C1 segment of cervical spinal cord (tissue), 14 donors: ENCODE measurements at regions not wholly inside any gene's neighbourhood (a gene's known extent, or its start where the extent isn't known, plus 50 kb on each side); places are given as distances from the start of the nearest gene placed in this dataset.
"Not testable (repeated sequence)": the region's sequence is repeated elsewhere in the genome, so short reads cannot be mapped to it uniquely, and the experiment has no call there.

Experiments used
- DNase-seq, 14 donors: peaks; one replicate each; lab custom pipeline; 2025; lab: John Stamatoyannopoulos, UW

GRCh38 chr15:89024418-89024817, 63.8 kb upstream of the ABHD2 start:
- DNase-seq: no peak

GRCh38 chr15:89026167-89026566, 62.1 kb upstream of the ABHD2 start:
- no peak for DNase-seq

DNA sequence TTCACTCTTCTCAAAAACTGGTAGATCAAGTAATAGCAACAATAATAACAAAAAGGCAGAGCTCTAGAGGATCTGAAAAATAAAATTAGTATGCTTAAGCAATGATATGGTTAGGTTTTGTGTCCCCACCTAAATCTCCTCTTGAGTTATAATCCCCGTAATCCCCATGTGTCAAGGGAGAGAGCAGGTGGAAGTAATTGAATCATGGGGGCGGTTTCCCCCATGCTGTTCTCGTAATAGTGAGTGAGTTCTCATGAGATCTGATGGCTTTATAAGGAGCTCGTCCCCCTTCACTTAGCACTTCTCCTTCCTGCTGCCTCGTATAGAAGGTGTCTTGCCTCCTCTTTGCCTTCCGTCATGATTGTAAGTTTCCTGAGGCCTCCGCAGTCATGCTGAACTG, 60.2 kb upstream of the ABHD2 start:
- no peak for DNase-seq

- DNase-seq: no peak
These were observed 57.9 kb upstream of the ABHD2 start for GRCh38 chr15:89030311-89030710.

GRCh38 chr15:89031637-89032285, 56.5 kb upstream of the ABHD2 start:
- not testable (repeated sequence) for DNase-seq

DNA sequence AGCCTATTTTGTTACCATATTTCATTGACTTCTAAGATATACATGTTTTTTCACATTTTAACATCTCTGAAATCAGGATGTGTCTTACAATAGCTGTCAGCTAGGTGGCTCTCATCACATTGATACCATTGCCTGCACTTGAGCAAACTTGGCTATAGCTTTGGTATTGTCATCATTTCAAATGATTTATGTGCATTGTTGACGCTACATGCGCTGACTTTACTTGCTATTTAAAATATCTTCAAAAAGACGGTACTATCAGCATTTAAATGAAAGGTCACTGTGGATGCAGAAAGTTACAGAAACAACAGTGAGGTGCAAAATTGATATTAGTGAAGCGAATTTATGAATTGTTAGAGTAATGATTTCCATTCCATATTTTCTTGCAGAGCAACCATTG, 54.0 kb upstream of the ABHD2 start:
- no peak for DNase-seq

- DNase-seq: no peak
These were observed 53.1 kb upstream of the ABHD2 start for GRCh38 chr15:89035150-89035549.

DNA sequence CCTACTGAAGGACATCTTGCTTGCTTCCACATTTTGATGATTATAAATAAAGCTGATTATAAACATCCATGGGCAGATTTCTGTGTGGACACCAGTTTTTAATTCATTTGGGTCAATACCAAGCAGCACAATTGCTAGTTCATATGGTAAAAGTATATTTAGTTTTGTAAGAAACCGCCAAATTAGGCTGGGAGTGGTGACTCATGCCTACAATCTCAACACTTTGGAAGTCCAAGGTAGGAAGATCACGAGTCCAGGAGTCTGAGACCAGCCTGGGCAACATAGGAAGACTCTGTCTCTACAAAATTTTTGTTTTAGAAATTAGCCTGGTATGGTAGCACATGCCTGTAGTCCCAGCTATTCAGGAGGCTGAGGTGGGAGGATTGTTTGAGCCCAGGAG, 52.6 kb upstream of the ABHD2 start:
- DNase-seq: no peak

GRCh38 chr15:89038146-89038545, 50.1 kb upstream of the ABHD2 start:
- no peak for DNase-seq
